ENCODE measurements at regions not wholly inside any gene's neighbourhood (a gene's known extent, or its start where the extent isn't known, plus 50 kb on each side); places are given as distances from the start of the nearest gene placed in this dataset.
A peak's percentile ranks its signal among the peaks of the same experiment; 100 is the strongest.

DNA sequence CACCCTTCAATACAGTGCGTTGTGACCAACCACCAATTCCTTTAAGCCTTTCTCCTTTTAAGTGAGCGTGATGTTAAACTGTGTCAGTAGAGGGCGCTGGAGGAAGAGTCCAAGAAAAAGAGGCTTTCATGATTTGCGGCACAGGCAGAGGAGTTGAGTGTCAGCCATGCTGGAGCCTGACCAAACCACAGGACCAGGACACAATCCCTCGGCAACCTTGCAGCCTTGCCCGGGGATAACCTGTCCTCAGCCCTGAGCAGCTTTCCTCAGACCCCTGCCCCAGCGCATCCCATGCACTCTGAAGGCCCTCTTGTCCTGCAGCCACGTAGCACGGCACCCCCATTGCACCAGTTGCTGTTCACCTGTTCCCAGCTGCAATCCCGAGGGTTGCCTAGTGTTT is 53.5 kb upstream of the SMIM31 start:
- TF ChIP-seq CTCF (IDR thresholded peaks at IDR 0.05; ENCODE audit: control extremely low read depth, extremely low read depth, low read depth, missing control alignments): peak; percentile 25
- ChIA-PET CTCF (interaction anchor here (1.3 to 3.0 kb wide), 4 partner anchors 10 to 31 kb away, joined by 3 to 23 read pairs (median 5); no protein-coding TSS in a partner anchor), POLR2A (no interaction called here)
- peak; percentile 10 for DNase-seq (ENCODE audit: extremely low spot score)

DNA sequence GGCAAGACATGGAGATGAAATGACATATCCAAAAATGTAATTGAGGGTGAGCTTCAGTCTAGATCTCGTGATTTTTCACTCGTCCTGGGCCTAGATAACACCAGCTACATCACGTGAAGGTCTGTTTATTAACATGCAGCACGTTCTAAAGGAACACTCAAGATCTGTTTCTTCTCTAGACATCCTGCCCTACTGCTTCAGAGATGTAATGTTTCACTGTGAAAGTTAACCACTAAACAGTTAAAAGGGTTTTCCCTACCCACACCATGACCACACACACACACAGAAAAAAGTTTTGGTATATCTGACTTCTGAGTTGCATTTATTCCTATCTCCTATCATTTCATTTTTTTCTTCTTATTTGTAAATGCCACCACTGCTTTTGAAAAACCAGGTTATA is 52.3 kb upstream of the SMIM31 start:
- ChIA-PET CTCF (interaction anchor here (1.5 to 3.0 kb wide), 3 partner anchors 11 to 30 kb away, joined by 3 to 23 read pairs (median 5); no protein-coding TSS in a partner anchor), POLR2A (no interaction called here)
- DNase-seq (ENCODE audit: extremely low spot score): peak; percentile 13
- TF ChIP-seq CTCF (IDR thresholded peaks at IDR 0.05; ENCODE audit: control extremely low read depth, extremely low read depth, low read depth, missing control alignments): no peak

Measured in GM10248 (cell line).